CD4-positive, alpha-beta T cell treated with Interleukin-15 for 1 hour (primary cell): ENCODE measurements at regions not wholly inside any gene's neighbourhood (a gene's known extent, or its start where the extent isn't known, plus 50 kb on each side); places are given as distances from the start of the nearest gene placed in this dataset.

ENCODE experiments used
- DNase-seq: peaks from one replicate; pipeline ENCODE4 v3.0.0-alpha.2; 2020

GRCh38 chr5:89281211-89281610 lies 398.2 kb upstream of the MEF2C start:
- no peak for DNase-seq

- no peak for DNase-seq
These were observed 397.4 kb upstream of the MEF2C start for GRCh38 chr5:89280103-89281037.

- DNase-seq: no peak
These were observed 396.5 kb upstream of the MEF2C start for GRCh38 chr5:89279391-89280036.

- DNase-seq: no peak
These were observed 394.8 kb upstream of the MEF2C start for GRCh38 chr5:89277816-89278215.

- DNase-seq: no peak
These were observed 393.8 kb upstream of the MEF2C start for GRCh38 chr5:89276566-89277305.

GRCh38 chr5:89275066-89275855 lies 392.3 kb upstream of the MEF2C start:
- no peak for DNase-seq

- DNase-seq: no peak
These were observed 390.3 kb upstream of the MEF2C start for GRCh38 chr5:89273289-89273688.

- DNase-seq: no peak
These were observed 387.9 kb upstream of the MEF2C start for GRCh38 chr5:89270901-89271300.

- DNase-seq: no peak
These were observed 386.7 kb upstream of the MEF2C start for GRCh38 chr5:89269721-89270120.

- no peak for DNase-seq
These were observed 385.5 kb upstream of the MEF2C start for GRCh38 chr5:89268460-89268859.

GRCh38 chr5:89267788-89268187 lies 384.8 kb upstream of the MEF2C start:
- DNase-seq: no peak

GRCh38 chr5:89265511-89266179 lies 382.7 kb upstream of the MEF2C start:
- DNase-seq: no peak

- DNase-seq: no peak
These were observed 380.9 kb upstream of the MEF2C start for GRCh38 chr5:89263846-89264245.

- no peak for DNase-seq
These were observed 379.0 kb upstream of the MEF2C start for GRCh38 chr5:89262030-89262429.

GRCh38 chr5:89260254-89260653 lies 377.3 kb upstream of the MEF2C start:
- no peak for DNase-seq

GRCh38 chr5:89255845-89256463 lies 373.0 kb upstream of the MEF2C start:
- DNase-seq: no peak

- no peak for DNase-seq
These were observed 370.8 kb upstream of the MEF2C start for GRCh38 chr5:89253666-89254352.

GRCh38 chr5:89246864-89247263 lies 363.9 kb upstream of the MEF2C start:
- no peak for DNase-seq

- no peak for DNase-seq
These were observed 363.3 kb upstream of the MEF2C start for GRCh38 chr5:89246252-89246651.

- no peak for DNase-seq
These were observed 360.6 kb upstream of the MEF2C start for GRCh38 chr5:89243611-89244010.

- DNase-seq: no peak
These were observed 358.2 kb upstream of the MEF2C start for GRCh38 chr5:89241186-89241585.
